ENCODE measurements at regions not wholly inside any gene's neighbourhood (a gene's known extent, or its start where the extent isn't known, plus 50 kb on each side); places are given as distances from the start of the nearest gene placed in this dataset.

DNA sequence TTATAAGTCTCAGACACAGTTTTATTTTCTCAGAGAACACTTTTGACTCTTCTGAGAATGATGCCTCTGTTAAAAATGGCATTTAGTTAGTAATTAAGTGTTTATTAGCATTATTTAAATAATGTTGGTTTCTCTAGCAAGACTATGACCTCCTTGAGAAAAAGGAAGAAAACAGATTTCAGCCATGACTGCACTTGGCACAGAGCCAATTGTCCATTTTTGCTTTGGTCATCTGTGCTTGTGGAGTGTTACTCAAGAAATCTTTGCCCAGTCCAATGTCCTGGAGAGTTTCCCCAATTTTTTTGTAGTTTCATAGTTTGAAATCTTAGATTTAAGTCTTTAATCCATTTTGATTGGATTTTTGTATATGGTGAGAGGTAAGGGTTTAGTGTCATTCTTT is 1229.4 kb upstream of the FAM98A start:
- H3K4me3 Mint-ChIP-seq, result no peak overlapping the region

DNA sequence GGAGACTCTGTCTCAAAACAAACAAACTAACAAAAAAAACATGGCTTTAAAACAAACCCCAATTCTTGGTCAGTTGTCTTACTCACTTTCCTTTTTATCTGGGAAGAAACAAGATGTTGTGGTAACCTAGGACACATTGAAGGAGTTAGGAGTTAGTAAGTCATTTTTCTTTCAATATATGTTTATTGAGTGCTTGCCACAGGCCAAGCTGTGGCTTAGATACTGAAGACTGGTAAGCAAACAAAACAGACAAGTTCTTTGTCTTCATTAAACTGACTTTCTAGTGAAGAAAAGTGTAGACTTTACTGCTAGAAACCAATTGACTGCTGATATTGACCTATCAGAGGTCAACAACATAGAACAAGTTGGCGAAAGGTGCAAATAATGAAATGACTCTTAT is 1228.3 kb upstream of the FAM98A start:
- POLR2A ChIA-PET, result no interaction called here

More for the DNA sequence above, 1229.4 kb upstream of the FAM98A start:
- H3K36me3 Mint-ChIP-seq (ENCODE audit: low read depth), result no peaks in the 10 kb centered on the region
- DNase-seq (no peak), ATAC-seq (ENCODE audit: poor library complexity) (no peak)
- Histone ChIP-seq H3K9me3 (ENCODE audit: control insufficient read depth in 1 of 2, insufficient read depth in 1 of 2, low read length in 2 of 2) (no peaks in the 10 kb centered on the region), H3K27me3 (ENCODE audit: control insufficient read depth in 1 of 2, insufficient read depth in 2 of 2, low read length in 2 of 2) (no peaks in the 10 kb centered on the region), H3K36me3 (ENCODE audit: insufficient read depth, low read length) (no peaks in the 10 kb centered on the region), H3K4me1 (ENCODE audit: insufficient read depth, low read length) (no peaks in the 10 kb centered on the region), H3K4me3 (ENCODE audit: low read length) (no peak overlapping the region), H3K27ac (ENCODE audit: low read depth in 1 of 2, low read length in 2 of 2) (no peak overlapping the region)
- H3K27me3 Mint-ChIP-seq, result no peaks in the 10 kb centered on the region
- CTCF ChIA-PET, result no interaction called here
- H3K4me1 Mint-ChIP-seq (ENCODE audit: low read depth), result no peaks in the 10 kb centered on the region
- intact Hi-C loops (cut with DNase I, micrococcal nuclease), result no loop called here
- POLR2A ChIA-PET, result no interaction called here
- TF ChIP-seq, protein P1, sequence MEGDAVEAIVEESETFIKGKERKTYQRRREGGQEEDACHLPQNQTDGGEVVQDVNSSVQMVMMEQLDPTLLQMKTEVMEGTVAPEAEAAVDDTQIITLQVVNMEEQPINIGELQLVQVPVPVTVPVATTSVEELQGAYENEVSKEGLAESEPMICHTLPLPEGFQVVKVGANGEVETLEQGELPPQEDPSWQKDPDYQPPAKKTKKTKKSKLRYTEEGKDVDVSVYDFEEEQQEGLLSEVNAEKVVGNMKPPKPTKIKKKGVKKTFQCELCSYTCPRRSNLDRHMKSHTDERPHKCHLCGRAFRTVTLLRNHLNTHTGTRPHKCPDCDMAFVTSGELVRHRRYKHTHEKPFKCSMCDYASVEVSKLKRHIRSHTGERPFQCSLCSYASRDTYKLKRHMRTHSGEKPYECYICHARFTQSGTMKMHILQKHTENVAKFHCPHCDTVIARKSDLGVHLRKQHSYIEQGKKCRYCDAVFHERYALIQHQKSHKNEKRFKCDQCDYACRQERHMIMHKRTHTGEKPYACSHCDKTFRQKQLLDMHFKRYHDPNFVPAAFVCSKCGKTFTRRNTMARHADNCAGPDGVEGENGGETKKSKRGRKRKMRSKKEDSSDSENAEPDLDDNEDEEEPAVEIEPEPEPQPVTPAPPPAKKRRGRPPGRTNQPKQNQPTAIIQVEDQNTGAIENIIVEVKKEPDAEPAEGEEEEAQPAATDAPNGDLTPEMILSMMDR (IDR thresholded peaks at IDR 0.05), result no peak
- H3K9me3 Mint-ChIP-seq, result peaks cover 7% of the 10 kb centered on the region
- H3K27ac Mint-ChIP-seq, result no peak overlapping the region

DNA sequence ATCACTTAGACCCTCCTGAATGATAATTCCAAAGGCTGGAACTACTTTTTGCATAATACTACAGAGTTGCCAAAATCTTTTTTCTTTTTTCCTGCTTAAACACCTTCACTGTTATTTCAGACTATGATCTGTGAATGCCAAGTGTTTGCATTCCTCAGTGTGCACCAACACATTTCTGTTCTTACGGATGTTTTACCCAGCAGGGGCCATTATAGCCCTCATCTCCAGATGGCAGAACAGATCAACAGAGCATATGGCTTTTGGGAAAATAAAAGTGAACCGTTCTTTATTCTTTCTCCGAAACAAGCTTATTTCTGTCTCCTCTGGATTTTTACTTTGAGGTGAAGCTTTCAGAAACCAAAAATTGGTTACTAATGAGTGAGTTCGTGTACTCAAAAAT is 1226.6 kb upstream of the FAM98A start:
- Histone ChIP-seq H3K9me3 (ENCODE audit: control insufficient read depth in 1 of 2, insufficient read depth in 1 of 2, low read length in 2 of 2) (no peaks in the 10 kb centered on the region), H3K4me3 (ENCODE audit: low read length) (no peak overlapping the region), H3K4me1 (ENCODE audit: insufficient read depth, low read length) (no peaks in the 10 kb centered on the region), H3K27me3 (ENCODE audit: control insufficient read depth in 1 of 2, insufficient read depth in 2 of 2, low read length in 2 of 2) (no peaks in the 10 kb centered on the region), H3K27ac (ENCODE audit: low read depth in 1 of 2, low read length in 2 of 2) (no peak overlapping the region), H3K36me3 (ENCODE audit: insufficient read depth, low read length) (no peaks in the 10 kb centered on the region)
- no peak overlapping the region for H3K27ac Mint-ChIP-seq
- CTCF ChIA-PET, result no interaction called here
- no peak for DNase-seq
- ATAC-seq (ENCODE audit: poor library complexity), result no peak
- H3K9me3 Mint-ChIP-seq, result peaks cover 13% of the 10 kb centered on the region
- intact Hi-C loops (cut with DNase I, micrococcal nuclease), result no loop called here
- H3K36me3 Mint-ChIP-seq (ENCODE audit: low read depth), result no peaks in the 10 kb centered on the region
- no peaks in the 10 kb centered on the region for H3K4me1 Mint-ChIP-seq (ENCODE audit: low read depth)
- POLR2A ChIA-PET, result no interaction called here
- H3K4me3 Mint-ChIP-seq, result no peak overlapping the region
- TF ChIP-seq, protein P1 (IDR thresholded peaks at IDR 0.05), result no peak
- H3K27me3 Mint-ChIP-seq, result no peaks in the 10 kb centered on the region

More for the DNA sequence above, 1228.3 kb upstream of the FAM98A start:
- Histone ChIP-seq H3K9me3 (ENCODE audit: control insufficient read depth in 1 of 2, insufficient read depth in 1 of 2, low read length in 2 of 2) (no peaks in the 10 kb centered on the region), H3K4me1 (ENCODE audit: insufficient read depth, low read length) (no peaks in the 10 kb centered on the region), H3K4me3 (ENCODE audit: low read length) (no peak overlapping the region), H3K36me3 (ENCODE audit: insufficient read depth, low read length) (no peaks in the 10 kb centered on the region), H3K27ac (ENCODE audit: low read depth in 1 of 2, low read length in 2 of 2) (no peak overlapping the region), H3K27me3 (ENCODE audit: control insufficient read depth in 1 of 2, insufficient read depth in 2 of 2, low read length in 2 of 2) (no peaks in the 10 kb centered on the region)
- ATAC-seq (ENCODE audit: poor library complexity) (no peak), DNase-seq (no peak)
- Mint-ChIP-seq H3K27me3 (no peaks in the 10 kb centered on the region), H3K4me3 (no peak overlapping the region), H3K9me3 (peaks cover 9% of the 10 kb centered on the region), H3K4me1 (ENCODE audit: low read depth) (no peaks in the 10 kb centered on the region), H3K36me3 (ENCODE audit: low read depth) (no peaks in the 10 kb centered on the region), H3K27ac (no peak overlapping the region)
- CTCF ChIA-PET, result no interaction called here
- TF ChIP-seq, protein P1 (IDR thresholded peaks at IDR 0.05), result no peak
- intact Hi-C loops (cut with DNase I, micrococcal nuclease), result no loop called here

Measured in CD4-positive, alpha-beta T cell (primary cell).